ENCODE measurements at regions not wholly inside any gene's neighbourhood (a gene's known extent, or its start where the extent isn't known, plus 50 kb on each side); places are given as distances from the start of the nearest gene placed in this dataset.
A peak's percentile ranks its signal among the peaks of the same experiment; 100 is the strongest.

- no peaks in the 10 kb centered on the region for H3K36me3 ChIP-seq (ENCODE audit: control insufficient read depth, insufficient read depth, low read length)
- DNase-seq = no peak
- H3K36me3 Mint-ChIP-seq (ENCODE audit: low read depth) = no peaks in the 10 kb centered on the region
- no peaks in the 10 kb centered on the region for H3K9me3 ChIP-seq (ENCODE audit: control insufficient read depth, low read length)
- WGBS, 2 experiments (ENCODE audit: insufficient coverage in 1 of 2, insufficient read length in 1 of 2) = 93 to 94% methylated on average over 14 to 17 of the region's 17 CpGs
- H3K9me3 Mint-ChIP-seq = peaks cover 1% of the 10 kb centered on the region
- H3K27me3 Mint-ChIP-seq (ENCODE audit: insufficient read depth) = no peaks in the 10 kb centered on the region
- no peak overlapping the region for H3K27ac Mint-ChIP-seq
- no peaks in the 10 kb centered on the region for H3K27me3 ChIP-seq (ENCODE audit: control insufficient read depth, insufficient read depth, low read length, poor library complexity, severe bottlenecking)
- no peak for TF ChIP-seq CTCF (conservative IDR thresholded peaks at IDR 0.05)
- H3K4me3 Mint-ChIP-seq = no peak overlapping the region
- H3K9ac ChIP-seq (ENCODE audit: extremely low read depth, low read length, poor library complexity, severe bottlenecking) = no peak overlapping the region
- no peak overlapping the region for H3K27ac ChIP-seq (ENCODE audit: low read depth, low read length)
- no peaks in the 10 kb centered on the region for H3K4me1 Mint-ChIP-seq
- H3K4me1 ChIP-seq (ENCODE audit: control insufficient read depth, insufficient read depth, low read length) = no peaks in the 10 kb centered on the region
- H3K4me3 ChIP-seq (ENCODE audit: low read length) = no peak overlapping the region
Measured at GRCh38 chr11:69381681-69382130, 87.8 kb downstream of the MYEOV start.

GRCh38 chr11:69382131-69383128 is 88.5 kb downstream of the MYEOV start:
- WGBS, 2 experiments (ENCODE audit: insufficient coverage in 1 of 2, insufficient read length in 1 of 2) = 91 to 95% methylated on average over 21 to 27 of the region's 27 CpGs
- no peak overlapping the region for H3K9ac ChIP-seq (ENCODE audit: extremely low read depth, low read length, poor library complexity, severe bottlenecking)
- H3K36me3 ChIP-seq (ENCODE audit: control insufficient read depth, insufficient read depth, low read length) = no peaks in the 10 kb centered on the region
- DNase-seq = peak; percentile 48
- no peaks in the 10 kb centered on the region for H3K27me3 ChIP-seq (ENCODE audit: control insufficient read depth, insufficient read depth, low read length, poor library complexity, severe bottlenecking)
- no peaks in the 10 kb centered on the region for H3K4me1 ChIP-seq (ENCODE audit: control insufficient read depth, insufficient read depth, low read length)
- H3K4me3 ChIP-seq (ENCODE audit: low read length) = no peak overlapping the region
- no peaks in the 10 kb centered on the region for H3K27me3 Mint-ChIP-seq (ENCODE audit: insufficient read depth)
- no peak overlapping the region for H3K27ac ChIP-seq (ENCODE audit: low read depth, low read length)
- H3K36me3 Mint-ChIP-seq (ENCODE audit: low read depth) = no peaks in the 10 kb centered on the region
- H3K4me1 Mint-ChIP-seq = no peaks in the 10 kb centered on the region
- no peak for TF ChIP-seq CTCF (conservative IDR thresholded peaks at IDR 0.05)
- no peak overlapping the region for H3K4me3 Mint-ChIP-seq
- H3K9me3 Mint-ChIP-seq = peaks cover 8% of the 10 kb centered on the region
- peaks cover 6% of the 10 kb centered on the region for H3K9me3 ChIP-seq (ENCODE audit: control insufficient read depth, low read length)
- H3K27ac Mint-ChIP-seq = no peak overlapping the region

GRCh38 chr11:69383372-69384250 is 89.7 kb downstream of the MYEOV start:
- H3K9me3 ChIP-seq (ENCODE audit: control insufficient read depth, low read length) = peaks cover 17% of the 10 kb centered on the region
- no peaks in the 10 kb centered on the region for H3K27me3 ChIP-seq (ENCODE audit: control insufficient read depth, insufficient read depth, low read length, poor library complexity, severe bottlenecking)
- H3K27ac Mint-ChIP-seq = no peak overlapping the region
- H3K4me1 Mint-ChIP-seq = no peaks in the 10 kb centered on the region
- no peaks in the 10 kb centered on the region for H3K36me3 ChIP-seq (ENCODE audit: control insufficient read depth, insufficient read depth, low read length)
- no peak overlapping the region for H3K4me3 Mint-ChIP-seq
- no peak overlapping the region for H3K27ac ChIP-seq (ENCODE audit: low read depth, low read length)
- H3K9ac ChIP-seq (ENCODE audit: extremely low read depth, low read length, poor library complexity, severe bottlenecking) = no peak overlapping the region
- no peak for TF ChIP-seq CTCF (conservative IDR thresholded peaks at IDR 0.05)
- no peak overlapping the region for H3K4me3 ChIP-seq (ENCODE audit: low read length)
- 94 to 97% methylated on average over 12 to 13 of the region's 13 CpGs for WGBS, 2 experiments (ENCODE audit: insufficient coverage in 1 of 2, insufficient read length in 1 of 2)
- H3K4me1 ChIP-seq (ENCODE audit: control insufficient read depth, insufficient read depth, low read length) = peaks cover 3% of the 10 kb centered on the region
- peaks cover 3% of the 10 kb centered on the region for H3K36me3 Mint-ChIP-seq (ENCODE audit: low read depth)
- H3K9me3 Mint-ChIP-seq = peaks cover 20% of the 10 kb centered on the region
- peak; percentile 16 for DNase-seq
- no peaks in the 10 kb centered on the region for H3K27me3 Mint-ChIP-seq (ENCODE audit: insufficient read depth)

Measured in endodermal cell (in vitro differentiated cells).